CD4-positive, alpha-beta T cell treated with Interleukin-1 beta for 1 hour (primary cell): ENCODE measurements at regions not wholly inside any gene's neighbourhood (a gene's known extent, or its start where the extent isn't known, plus 50 kb on each side); places are given as distances from the start of the nearest gene placed in this dataset.

Source experiments
- DNase-seq, 2 donors: peaks; one replicate each; pipeline ENCODE4 v3.0.0-alpha.2; 2020 to 2022

DNA sequence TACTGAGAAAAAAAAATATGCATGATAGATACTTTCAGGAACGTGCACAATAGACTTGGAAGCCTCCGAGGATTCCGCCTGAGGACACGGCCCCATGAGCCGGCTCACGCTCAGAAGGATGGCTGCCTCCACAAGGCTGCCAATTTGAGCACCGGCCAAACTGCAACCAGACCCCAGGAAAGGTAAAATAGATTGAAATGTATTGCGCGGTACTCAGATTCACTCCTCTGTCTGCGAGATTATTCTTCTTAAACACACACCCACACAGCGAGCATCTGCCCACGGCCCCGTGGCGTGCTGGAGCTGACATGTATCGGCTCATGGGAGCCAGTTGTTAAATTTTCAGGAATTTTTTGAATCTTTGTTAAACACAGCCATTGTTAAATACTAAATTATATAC is 653.2 kb upstream of the MKI67 start:
- DNase-seq, result no peak

DNA sequence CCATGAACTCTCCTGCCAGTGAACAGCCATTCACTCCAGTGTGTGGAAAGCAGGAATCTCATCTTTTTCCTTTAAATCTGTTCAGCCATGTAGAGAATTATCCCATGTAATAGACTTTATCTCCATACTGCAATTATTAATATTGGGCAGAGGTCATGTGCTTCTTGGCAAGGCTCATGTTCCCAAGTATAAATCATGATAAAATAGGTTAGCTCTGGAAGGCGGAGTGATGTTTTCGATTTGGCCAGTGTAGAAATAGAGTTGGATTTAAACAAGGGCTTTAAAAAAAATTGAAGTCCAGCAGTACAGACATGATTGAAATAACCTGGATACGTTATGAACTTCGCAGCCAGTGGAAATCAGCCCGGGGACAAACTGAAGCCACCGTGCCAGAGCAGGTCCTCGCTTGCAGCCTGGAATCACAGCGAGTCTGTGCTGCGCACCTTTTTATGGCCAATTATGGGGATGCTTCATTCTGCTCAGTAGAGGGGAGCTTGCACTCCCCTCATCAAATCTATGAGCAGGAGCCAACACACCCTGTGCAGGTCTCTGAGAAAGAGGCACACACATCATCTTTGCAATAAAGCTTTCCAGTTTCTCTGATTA is 654.0 kb upstream of the MKI67 start:
- no peak for DNase-seq

DNA sequence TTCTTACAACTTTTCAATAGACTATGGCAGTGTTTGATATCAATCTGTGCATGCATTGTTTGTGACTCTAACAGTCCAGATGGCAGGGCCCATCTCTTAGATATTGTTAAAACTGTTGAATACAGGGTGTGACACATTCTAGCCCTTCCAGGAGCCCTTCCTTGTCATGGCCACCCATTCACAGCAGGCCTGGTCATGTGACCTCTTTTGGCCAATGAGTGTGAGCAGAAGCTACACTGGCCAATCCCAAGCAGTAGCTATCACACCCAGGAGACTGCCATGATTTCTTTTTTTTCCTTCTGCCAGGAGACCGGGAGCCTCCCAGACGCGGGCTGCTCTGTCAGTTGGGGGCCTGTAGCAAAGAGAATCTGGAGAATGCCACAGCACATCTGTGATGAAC is 655.4 kb upstream of the MKI67 start:
- no peak for DNase-seq

DNA sequence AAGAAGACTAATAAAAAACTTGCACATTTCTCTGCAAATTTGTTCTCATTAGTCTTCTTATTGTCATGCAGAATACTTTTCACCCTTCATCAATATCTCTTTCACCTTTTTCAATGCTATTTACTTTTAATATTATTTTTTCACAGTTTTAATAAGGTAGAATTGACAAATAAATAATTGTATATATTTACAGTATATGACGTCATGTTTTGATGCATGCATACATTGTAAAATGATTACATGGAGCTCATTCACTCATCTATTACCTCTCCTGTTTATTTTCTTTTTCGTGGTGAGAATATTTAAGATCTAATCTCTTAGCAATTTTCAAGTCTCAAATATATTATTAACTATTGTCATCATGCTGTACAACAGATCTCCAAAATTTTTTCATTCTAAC is 658.2 kb upstream of the MKI67 start:
- no peak for DNase-seq

DNA sequence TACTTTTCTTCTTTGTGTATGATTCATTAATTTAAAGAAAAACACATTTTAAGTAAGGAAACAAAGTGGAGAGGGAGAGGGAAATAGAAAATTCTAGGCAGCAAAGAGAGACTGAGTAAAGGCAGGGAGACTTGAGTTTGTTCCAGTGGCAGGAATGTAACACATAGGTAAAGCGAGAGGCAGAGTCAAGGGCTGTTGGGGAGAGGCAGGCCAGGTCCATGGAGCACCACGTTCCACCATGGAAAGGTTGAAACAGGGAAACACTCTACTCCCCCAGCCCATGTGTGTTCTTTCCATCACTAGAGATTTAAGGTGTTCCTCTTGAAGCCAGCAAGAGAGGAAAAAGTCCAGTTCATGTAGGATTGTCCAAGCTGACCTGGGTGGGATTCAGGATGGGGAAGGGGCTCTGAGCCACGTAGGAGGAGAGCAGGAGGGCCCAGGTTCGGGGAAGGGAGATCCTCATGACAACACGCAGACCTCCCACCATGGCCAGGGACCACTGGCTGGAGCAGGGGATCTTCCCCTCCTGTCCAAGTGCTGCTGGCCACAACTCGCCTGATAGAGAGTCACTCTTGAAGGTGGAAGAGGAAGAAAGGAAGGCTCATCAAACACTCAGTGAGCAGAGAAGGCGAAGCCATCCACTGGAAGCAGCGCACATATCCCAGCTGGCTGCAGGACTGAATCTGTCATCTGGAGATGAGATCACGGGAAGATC is 666.4 kb upstream of the MKI67 start:
- DNase-seq, result no peak

DNA sequence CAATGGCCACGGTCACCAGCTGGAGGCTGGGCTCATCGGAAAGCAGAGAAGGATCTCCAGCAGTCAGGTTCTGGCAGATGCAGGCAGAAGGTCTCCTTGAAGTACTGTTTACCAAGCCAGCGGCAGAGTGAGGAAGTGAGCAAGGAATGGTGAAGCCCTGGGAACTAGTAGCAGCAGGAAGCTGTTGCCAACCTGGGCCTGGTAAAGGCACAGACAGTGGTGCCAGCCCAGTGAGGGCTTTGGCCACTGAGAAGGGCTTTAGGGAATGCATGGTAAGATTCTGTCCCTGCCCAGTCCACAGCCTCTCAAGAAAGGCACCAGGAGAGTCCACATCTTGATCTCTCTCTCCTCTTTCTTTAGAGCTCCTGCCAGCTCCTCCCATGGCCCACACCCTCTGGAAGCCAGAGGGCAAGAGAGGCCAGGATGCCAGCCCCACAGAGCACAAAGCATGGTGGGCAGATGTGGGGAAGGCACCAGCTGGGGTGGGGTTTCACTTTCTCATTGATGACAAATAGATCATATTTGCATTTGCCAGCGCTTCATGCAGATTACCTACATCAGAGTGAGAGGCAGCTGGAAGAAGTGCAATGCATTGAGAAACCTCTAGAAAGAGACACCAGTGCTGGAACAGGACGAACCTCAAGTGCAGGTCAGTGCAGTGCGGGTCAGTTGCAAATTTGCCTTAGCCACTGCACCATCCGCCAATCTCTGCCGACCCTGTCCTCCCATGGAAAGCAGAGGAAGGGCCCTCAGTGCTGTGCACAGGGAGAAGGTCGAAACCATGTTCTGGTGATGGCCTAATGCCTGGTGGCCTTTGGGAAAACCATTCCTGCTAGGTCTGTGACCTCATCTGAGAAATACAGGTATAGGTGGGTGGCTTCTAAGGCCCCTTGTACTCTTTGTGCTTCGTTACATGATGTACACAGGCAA is 667.8 kb upstream of the MKI67 start:
- no peak for DNase-seq

DNA sequence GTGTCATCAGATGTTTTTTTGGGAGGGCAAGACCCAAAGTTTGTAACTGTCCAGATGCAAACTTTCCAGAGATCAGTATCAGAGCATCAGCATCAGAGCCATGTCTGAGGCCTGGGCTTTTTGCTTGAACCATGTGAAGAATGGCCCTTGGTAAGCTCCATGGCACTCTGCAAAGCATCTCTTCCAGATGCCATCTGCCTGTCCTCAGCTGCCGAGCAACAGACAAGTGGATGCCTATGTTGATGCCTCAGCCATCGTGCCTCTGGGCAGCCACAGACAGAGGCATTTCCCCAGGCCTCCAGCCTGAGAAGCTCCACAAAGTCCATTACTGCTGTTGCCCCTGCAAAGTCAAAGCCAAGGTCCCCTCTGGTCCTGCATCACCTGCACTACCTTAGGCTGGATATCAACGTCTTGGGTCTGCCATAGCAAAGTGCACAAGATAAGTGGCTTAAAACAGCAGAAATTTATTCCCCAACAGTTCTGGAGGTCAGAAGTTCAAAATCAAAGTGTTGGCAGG is 670.2 kb upstream of the MKI67 start:
- DNase-seq, result no peak

DNA sequence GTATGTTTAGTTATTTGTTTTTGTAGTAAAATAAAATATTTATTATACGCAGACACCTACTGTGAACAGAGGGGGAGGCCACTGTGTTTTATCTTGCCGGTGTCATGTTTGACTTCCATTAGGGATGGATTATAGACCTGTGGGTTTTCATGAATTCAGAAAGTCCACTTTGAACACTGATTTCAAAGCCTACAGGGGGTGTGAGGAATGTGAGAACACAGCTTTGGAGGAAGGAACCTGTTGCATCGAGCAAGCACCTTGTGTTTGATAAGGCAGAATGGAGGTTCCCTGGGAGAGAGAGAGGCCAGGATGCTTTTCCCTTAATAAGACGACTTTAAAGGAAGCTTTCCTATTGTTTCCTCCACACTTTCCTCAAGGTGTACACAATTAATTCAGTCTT is 665.0 kb upstream of the MGMT start:
- DNase-seq, result no peak

DNA sequence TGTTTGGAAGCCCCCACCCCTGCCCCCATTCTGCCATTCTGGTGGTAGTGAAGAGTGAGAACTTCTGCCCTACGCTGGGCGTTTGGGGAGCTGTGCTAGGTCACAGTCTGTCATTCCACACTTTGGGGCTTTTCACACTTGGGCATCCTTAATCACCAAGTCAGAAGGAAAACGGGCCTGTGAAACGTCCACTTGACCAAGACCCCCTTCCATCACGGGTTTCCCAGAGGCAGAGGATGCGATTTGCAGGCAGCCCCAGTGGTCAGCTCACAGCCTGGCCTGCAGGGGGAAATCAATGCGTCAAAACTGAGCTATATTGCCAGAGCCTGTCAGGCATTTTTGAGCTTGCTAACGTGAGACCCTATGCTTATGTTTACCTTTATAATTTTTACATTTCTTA is 663.3 kb upstream of the MGMT start:
- DNase-seq, result no peak

DNA sequence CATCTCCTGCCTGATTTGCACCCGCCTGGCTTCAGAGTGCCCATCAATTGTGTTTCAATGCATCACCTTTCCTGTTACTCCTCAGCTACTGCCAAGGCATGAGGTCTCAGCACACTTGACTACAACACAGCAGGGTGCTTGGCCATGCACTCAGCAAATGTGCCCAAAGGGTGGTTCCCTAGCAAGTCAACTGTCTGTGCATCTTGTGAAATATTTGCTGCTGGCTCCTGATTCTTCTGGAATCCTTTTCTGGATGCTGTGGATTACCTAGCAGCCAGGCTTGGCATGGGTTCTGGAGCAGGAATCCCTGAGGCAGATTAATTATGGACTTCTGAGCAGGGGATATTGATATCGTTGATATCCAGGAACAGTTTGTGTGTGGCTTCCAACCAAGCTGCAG is 662.6 kb upstream of the MGMT start:
- no peak for DNase-seq

DNA sequence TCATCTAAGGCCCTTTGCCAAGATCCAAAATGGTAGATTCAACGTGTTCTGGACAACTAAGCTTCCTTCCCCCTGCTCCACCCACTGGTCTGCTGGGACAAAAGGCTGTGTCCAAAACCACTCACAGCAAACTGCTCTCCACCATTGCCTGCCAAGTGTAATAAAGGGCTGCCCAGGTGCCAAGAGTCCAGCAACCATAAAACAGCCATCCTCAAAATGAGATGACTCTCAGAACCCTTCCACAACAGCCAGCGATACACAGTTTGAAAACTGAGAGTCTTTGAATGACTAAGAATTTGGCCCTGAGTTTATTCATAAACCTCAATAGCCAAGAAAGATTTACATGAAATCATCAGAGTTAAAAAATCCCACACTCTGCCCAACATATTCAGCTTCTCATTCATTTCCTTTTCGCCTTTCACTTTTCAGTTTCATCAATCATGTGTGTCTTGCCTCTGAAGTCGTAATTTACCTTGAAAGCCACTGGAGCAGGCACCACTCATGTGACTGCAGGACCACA is 658.1 kb upstream of the MGMT start:
- no peak for DNase-seq

DNA sequence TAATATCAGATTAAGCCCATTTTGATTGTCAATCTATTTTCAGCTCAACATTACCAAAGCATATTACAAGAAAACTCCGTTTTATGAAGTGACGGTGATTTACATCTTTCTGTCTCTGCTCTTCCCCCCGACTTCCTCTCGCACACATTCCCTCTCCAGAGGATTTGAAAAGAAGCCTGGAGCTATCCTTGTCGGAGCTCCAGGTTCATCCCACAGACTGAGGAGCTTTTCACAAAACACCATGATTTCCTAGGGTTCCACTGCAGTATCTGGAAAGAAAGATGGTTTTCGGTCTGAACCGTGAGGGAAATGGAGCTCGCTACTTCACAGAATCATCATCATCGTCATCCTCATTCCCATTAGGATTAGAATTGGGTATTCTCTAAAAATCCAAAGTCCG is 655.5 kb upstream of the MGMT start:
- no peak for DNase-seq

DNA sequence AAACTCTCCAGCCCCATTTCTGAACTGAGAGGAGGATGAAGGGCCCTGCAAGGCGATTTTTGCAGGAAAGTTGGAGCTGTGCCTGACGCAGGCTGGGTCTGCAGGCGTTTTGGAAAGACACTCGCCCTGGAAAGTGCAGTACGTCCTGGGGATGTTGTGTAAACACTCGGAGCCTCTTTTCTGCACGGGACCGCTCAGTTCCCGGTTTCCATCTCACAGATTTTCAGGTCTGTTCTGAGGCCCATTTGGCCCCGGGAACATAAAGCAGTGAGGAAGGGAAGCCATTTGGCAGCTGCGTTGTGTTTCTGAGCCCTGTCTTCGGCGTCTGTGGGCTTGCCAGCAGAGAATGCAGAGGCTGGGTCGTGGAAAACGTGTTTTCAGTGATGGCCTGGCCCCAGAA is 655.0 kb upstream of the MGMT start:
- DNase-seq, result no peak

DNA sequence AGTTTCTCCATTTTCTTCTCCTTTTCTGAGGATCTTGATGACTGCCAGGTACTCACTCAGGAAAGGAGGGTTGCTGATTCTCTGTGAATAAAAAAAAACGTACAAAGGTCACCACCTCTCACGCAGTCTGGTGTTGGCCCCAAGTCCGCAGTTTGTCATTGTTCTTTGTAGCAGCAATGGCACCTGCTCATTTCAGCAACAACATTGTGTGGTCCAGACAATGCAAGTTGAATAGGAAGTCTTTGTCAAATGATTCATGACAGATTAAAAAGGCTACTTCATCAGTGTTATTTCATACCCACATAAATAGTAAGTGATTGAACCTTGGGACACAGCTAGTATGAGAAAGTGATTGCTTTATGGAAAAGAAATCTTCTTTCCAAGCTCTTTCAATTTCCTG is 653.5 kb upstream of the MGMT start:
- no peak for DNase-seq

DNA sequence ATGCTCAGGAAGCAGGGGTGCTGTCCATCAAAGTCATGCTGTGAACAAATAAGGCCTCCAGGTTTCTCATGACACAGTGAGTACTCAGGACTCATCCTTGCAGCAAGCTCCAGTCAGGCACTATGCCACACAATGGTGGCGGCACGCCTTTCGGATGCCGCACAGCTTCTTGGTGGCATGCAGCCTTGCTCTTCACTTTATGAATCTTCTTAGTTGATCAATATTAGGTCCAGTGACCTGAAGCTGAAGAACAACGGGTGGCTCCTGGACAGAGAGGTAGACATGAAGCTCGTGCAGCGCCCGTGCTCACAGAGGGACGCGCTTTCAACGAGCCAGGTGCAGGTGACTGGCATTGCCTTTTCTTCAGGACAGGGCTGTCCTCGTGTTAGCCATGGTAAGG is 653.0 kb upstream of the MGMT start:
- DNase-seq, result no peak

DNA sequence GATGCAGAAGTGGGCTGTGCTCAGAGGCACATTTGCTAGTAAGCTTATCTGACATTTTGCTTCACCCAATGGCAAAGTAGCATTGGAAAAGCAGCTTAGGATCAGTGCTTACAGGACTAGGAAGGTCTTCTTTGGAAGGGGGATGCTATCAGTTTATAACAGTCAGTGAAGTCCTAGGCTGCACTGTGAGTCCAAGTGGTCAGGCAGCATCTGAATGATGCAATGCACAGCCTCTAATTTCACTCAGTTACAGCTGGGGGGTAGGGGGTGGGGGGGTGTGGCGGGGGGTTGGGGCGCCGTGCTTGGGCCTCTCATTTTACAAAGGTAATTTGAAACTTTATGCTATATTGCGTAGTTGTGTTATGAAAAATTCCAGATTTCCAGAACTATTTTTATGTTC is 652.3 kb upstream of the MGMT start:
- no peak for DNase-seq

DNA sequence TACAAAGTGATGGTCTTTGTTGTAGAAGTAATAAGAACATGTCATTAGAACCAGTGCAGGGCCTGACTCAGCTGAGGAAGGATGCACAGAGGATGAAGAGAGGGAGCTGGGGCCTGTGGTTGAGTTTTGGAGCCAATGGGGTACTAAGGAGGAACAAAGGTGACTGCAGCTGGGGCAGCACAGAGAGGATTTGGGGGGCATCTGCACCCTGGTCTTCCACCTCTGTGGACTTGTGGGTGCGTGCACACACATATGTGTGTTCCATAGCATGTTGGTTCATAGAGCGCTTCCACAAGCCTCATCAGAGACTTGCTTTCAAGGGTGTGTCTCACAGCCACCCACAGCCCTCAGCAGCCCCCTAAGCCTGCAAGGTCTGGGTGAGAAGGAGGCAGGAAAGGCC is 650.3 kb upstream of the MGMT start:
- no peak for DNase-seq

DNA sequence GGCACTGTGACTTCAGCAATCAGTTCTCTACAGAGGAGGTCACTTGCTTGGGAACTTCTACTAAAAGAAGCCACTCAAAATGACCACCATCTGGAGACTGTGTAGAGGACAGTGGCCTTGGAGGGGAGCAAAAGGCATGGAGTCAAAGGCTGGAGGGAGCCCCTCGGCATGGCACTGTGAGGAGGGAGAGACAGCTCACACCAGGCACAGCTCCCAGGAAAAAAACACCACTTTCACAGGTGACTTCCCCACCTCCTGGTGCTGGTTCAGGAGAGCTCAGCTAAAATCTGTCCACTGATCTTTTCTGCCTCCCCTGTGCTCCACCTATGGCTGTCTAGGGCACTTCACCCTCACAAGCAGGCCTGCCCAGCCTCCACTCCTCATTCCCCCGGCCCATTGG is 649.4 kb upstream of the MGMT start:
- DNase-seq, result no peak

DNA sequence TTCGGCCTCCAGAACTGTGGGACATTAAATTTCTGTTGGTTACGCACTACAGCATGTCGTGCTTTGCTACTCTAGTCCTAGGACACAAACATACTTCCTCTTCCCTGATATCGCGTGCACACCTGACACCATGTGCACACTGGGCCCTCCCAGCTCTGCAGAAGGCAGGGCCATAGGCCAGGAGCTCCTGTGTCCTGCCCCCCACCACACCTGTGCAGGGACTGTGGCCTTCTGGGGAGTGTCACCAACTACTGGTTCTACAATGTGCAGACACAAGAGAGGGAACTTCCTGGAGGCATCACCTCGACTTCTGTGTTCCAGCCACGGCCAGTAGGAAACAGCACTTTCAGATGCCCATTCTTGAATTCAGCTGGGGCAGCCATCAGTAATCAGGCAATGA is 646.4 kb upstream of the MGMT start:
- DNase-seq, result no peak

DNA sequence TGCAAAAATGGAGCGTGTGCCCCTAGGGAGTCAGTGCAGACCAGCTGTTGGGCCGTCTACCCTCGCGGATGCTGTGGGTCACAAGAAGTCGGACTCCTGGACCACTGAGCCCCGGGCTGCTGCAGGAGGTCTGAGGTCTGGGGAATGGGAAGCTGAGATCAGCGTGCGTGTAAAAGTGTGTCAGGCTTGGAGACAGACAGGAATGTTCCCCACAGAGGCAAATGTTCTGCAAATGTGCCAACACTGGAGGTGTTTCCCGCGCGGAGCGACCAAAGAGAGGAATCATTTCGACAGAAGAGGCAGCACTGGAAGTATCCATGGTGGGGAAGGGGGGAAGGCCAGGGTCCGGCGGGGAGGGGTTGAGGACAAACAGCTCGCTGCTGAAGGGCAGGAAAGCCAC is 643.8 kb upstream of the MGMT start:
- DNase-seq, result no peak

DNA sequence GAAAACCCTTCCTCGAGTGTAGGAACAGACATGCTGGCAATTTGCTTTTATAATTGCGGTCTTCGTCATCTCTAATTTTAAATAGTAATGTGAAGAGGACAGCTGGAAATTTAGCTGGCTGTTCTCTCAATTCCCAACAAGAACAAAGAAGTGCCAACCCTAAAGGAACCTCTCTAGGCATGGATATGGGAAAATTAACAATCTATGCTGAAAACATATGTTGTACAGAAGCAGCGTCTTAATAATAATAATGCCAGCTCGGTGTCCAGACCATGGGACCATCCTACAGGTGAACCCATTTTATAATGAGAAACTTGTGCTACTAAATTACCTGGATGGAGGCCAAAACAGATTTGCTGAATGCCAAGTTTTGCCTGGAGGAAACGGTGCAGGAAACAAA is 641.4 kb upstream of the MGMT start:
- DNase-seq, result no peak

DNA sequence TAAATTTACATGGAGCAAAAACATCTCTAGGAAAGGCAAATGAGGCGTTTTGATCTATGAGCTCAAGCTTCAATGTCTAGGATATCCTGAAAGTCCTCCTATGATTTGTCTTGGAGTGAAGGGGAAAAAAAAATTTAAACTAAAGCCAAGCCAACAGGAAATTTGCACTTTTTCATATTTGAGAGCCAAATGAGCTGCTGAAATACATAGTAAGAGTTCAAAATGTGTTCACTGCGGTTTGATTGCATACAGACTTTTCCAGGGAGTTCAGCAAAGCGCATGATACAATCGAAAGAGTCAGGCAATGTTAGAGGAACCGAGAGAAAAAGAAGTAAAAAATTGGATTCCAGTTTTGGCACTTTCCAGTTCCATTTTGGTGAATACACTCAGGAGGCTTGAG is 633.4 kb upstream of the MGMT start:
- DNase-seq, result no peak

DNA sequence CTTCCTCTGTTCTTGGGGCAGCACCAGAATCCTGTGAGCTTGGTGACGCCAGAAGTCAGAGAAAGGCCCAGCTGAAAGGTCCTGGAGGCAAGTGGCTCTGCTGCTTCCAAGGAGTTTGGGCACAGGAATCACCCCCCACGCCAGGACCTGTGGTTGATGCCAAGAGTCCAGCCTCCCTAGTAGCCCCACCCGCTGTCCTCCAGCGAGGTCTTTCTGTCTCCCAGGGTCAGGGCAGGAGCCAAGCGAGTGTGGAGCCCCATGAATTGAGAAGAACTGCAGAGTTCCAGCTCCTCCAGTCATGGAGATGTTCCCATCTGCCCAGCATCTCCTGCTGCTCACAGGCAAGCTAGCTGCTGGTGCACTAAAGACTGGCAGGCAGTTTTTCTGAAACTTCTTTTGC is 631.7 kb upstream of the MGMT start:
- DNase-seq, result no peak

DNA sequence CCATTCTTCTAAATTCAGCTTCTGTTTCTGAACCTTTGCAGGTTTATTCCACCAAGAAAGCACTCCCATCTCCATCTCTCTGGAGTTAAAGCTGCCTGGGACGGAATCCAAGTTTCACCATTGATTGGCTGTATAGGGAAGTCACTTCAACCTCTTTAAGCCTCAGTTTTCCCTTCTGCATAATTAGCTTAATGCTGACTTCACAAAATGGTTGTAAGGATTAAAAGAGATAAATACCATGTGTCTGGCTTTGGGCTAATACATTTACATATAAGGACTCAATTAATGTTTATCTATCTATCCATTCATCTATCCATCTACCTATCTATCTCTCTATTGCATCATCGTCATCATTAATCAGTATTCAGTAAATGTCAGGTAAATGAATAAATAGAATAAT is 629.6 kb upstream of the MGMT start:
- DNase-seq, result no peak
